IMR-90 (cell line): ENCODE measurements at regions not wholly inside any gene's neighbourhood (a gene's known extent, or its start where the extent isn't known, plus 50 kb on each side); places are given as distances from the start of the nearest gene placed in this dataset.

Experiments used
- ATAC-seq: fragments of 200-7000 bp; cut with Tn5 transposase; 2 replicates; pipeline ENCODE4 v1.9.1; 2020; ENCODE audit warnings: low read depth, mild to moderate bottlenecking, moderate library complexity
- BruUV-seq: library from RNA; stranded (reverse); fragments of 400-500 nt; replicated peaks from 2 replicates; lab custom pipeline; 2021; lab: Mats Ljungman, UMichigan
- CTCF ChIA-PET: fragments of 300-600 bp; formaldehyde crosslinking; extraction: SDS; loops from one replicate; lab custom pipeline; 2021; ENCODE audit warnings: antibody characterized with exemption; lab: Yijun Ruan, JAX
- POLR2A ChIA-PET: fragments of 300-600 bp; sonication (Branson Sonifier 250); formaldehyde crosslinking; loops from one replicate; lab custom pipeline; 2022; ENCODE audit warnings: antibody characterized with exemption; ENCODE audit not compliant: unreplicated experiment; lab: Charles Lee
- DNase-seq: peaks from one replicate; pipeline ENCODE4 v3.0.0; 2013
- H2AFZ ChIP-seq: replicated peaks from 2 replicates; pipeline ENCODE3; 2013; ENCODE audit warnings: low read length, mild to moderate bottlenecking; ENCODE audit not compliant: poor library complexity
- H2AK5ac ChIP-seq: 2 replicates; pipeline ENCODE4 v1.6.1; 2013; ENCODE audit warnings: low read depth, low read length, inconsistent platforms
- H2AK9ac ChIP-seq: replicated peaks from 2 replicates; pipeline ENCODE3; 2013; ENCODE audit warnings: mild to moderate bottlenecking, low read depth, low read length, moderate library complexity; ENCODE audit not compliant: poor library complexity
- H2BK120ac ChIP-seq: 2 replicates; pipeline ENCODE4 v1.6.1; 2013; ENCODE audit warnings: low read depth, low read length, inconsistent platforms
- H2BK15ac ChIP-seq: 3 replicates; pipeline ENCODE4 v1.6.1; 2013; ENCODE audit warnings: low read depth, low read length, inconsistent platforms
- H2BK20ac ChIP-seq: 2 replicates; pipeline ENCODE4 v1.6.1; 2013; ENCODE audit warnings: low read depth, mild to moderate bottlenecking, inconsistent platforms, low read length, moderate library complexity
- H2BK5ac ChIP-seq: 2 replicates; pipeline ENCODE4 v1.6.1; 2013; ENCODE audit warnings: mild to moderate bottlenecking, low read depth, low read length, inconsistent platforms; ENCODE audit not compliant: poor library complexity, severe bottlenecking
- H3K14ac ChIP-seq: replicated peaks from 2 replicates; pipeline ENCODE4 v1.6.1; 2013; ENCODE audit warnings: low read depth, low read length, inconsistent platforms
- H3K18ac ChIP-seq: 2 replicates; pipeline ENCODE4 v1.6.1; 2013; ENCODE audit warnings: low read depth, low read length, control low read depth
- H3K23ac ChIP-seq: 2 replicates; pipeline ENCODE4 v1.6.1; 2013; ENCODE audit warnings: low read depth, low read length, inconsistent platforms
- H3K27ac ChIP-seq: 2 replicates; pipeline ENCODE4 v1.5.1; 2013; ENCODE audit warnings: mild to moderate bottlenecking, control low read depth, low read length; ENCODE audit not compliant: insufficient read depth
- H3K27me3 ChIP-seq: 2 replicates; pipeline ENCODE4 v1.6.1; 2013; ENCODE audit warnings: low read length; ENCODE audit not compliant: control insufficient read depth, insufficient read depth
- H3K36me3 ChIP-seq: 2 replicates; pipeline ENCODE4 v1.6.1; 2013; ENCODE audit warnings: low read length, mixed read lengths; ENCODE audit not compliant: control insufficient read depth, insufficient read depth
- H3K4ac ChIP-seq: 2 replicates; pipeline ENCODE4 v1.6.1; 2013; ENCODE audit warnings: low read depth, low read length, inconsistent platforms
- H3K4me1 ChIP-seq: 2 replicates; pipeline ENCODE4 v1.6.1; 2013; ENCODE audit warnings: low read length, mixed read lengths; ENCODE audit not compliant: control insufficient read depth, insufficient read depth
- H3K4me2 ChIP-seq: 2 replicates; pipeline ENCODE4 v1.6.1; 2013; ENCODE audit warnings: low read depth, mild to moderate bottlenecking, control low read depth, low read length, moderate library complexity
- H3K4me3 ChIP-seq: 2 replicates; pipeline ENCODE4 v1.5.1; 2013; ENCODE audit warnings: low read depth, mild to moderate bottlenecking, control low read depth, low read length, moderate library complexity; ENCODE audit not compliant: insufficient read depth
- H3K56ac ChIP-seq: 2 replicates; pipeline ENCODE4 v1.6.1; 2013; ENCODE audit warnings: low read length, inconsistent platforms; ENCODE audit not compliant: insufficient read depth; ENCODE audit errors: extremely low read depth
- H3K79me1 ChIP-seq, 2 experiments: 2 replicates each; pipeline ENCODE4 v1.6.1; 2013; ENCODE audit warnings: low read length in 2 of 2, inconsistent platforms in 1 of 2, low read depth in 1 of 2
- H3K9ac ChIP-seq: 2 replicates; pipeline ENCODE4 v1.6.1; 2013; ENCODE audit warnings: low read depth, low read length, control low read depth
- H3K9me1 ChIP-seq: 2 replicates; pipeline ENCODE4 v1.6.1; 2013; ENCODE audit warnings: low read length, inconsistent platforms; ENCODE audit not compliant: insufficient read depth
- H3K9me3 ChIP-seq: 2 replicates; pipeline ENCODE4 v1.6.1; 2013; ENCODE audit warnings: low read length; ENCODE audit not compliant: control insufficient read depth, insufficient read depth
- H4K20me1 ChIP-seq: 2 replicates; pipeline ENCODE4 v1.6.1; 2013; ENCODE audit warnings: low read length, inconsistent platforms; ENCODE audit not compliant: insufficient read depth
- H4K5ac ChIP-seq: 2 replicates; pipeline ENCODE4 v1.6.1; 2013; ENCODE audit warnings: mild to moderate bottlenecking, low read depth, low read length, control low read depth
- H4K8ac ChIP-seq, 2 experiments: 2 replicates each; pipeline ENCODE4 v1.6.1; 2013; ENCODE audit warnings: low read depth in 2 of 2, low read length in 2 of 2, control low read depth in 1 of 2, inconsistent platforms in 1 of 2
- H4K91ac ChIP-seq: 2 replicates; pipeline ENCODE4 v1.6.1; 2013; ENCODE audit warnings: low read depth, low read length, inconsistent platforms; ENCODE audit not compliant: insufficient read depth
- CEBPB ChIP-seq: IDR thresholded peaks from 2 replicates; pipeline ENCODE4 v1.6.1; 2012; ENCODE audit warnings: low read depth, low read length, improper control_type of control experiment
- CHD1 ChIP-seq: IDR thresholded peaks from 2 replicates; pipeline ENCODE4 v1.6.1; 2012; ENCODE audit warnings: low read depth, low read length, improper control_type of control experiment
- MAZ ChIP-seq: IDR thresholded peaks from 2 replicates; pipeline ENCODE4 v1.6.1; 2012; ENCODE audit warnings: low read depth, mild to moderate bottlenecking, low read length, improper control_type of control experiment, moderate library complexity, borderline replicate concordance
- MXI1 ChIP-seq: IDR thresholded peaks from 2 replicates; pipeline ENCODE4 v1.6.1; 2012; ENCODE audit warnings: low read depth, mild to moderate bottlenecking, low read length, moderate library complexity, borderline replicate concordance
- NFE2L2 ChIP-seq: fragments of 150-350 bp; IDR thresholded peaks from 2 replicates; pipeline ENCODE4 v1.6.1; 2016; ENCODE audit warnings: low read depth, mild to moderate bottlenecking, low read length
- POLR2A ChIP-seq: IDR thresholded peaks from 2 replicates; pipeline ENCODE4 v1.6.1; 2012; ENCODE audit warnings: mild to moderate bottlenecking, low read depth, low read length
- RAD21 ChIP-seq: IDR thresholded peaks from 2 replicates; pipeline ENCODE4 v1.6.1; 2012; ENCODE audit warnings: low read length, improper control_type of control experiment
- WGBS, 2 experiments: methylation state at CpG; one replicate each; pipeline versions ENCODE4 v1.1.5 to v1.1.7; 2013; ENCODE audit warnings: missing lambda C conversion rate in 2 of 2; ENCODE audit not compliant: insufficient read length in 1 of 2; ENCODE audit errors: extremely low coverage in 2 of 2; 5-methylcytosine and 5-hydroxymethylcytosine counted together
- dilution Hi-C: fragments of 300-500 bp; cut with HindIII; formaldehyde crosslinking; loops from one replicate; pipeline ENCODE4 v1.14.3; 2018; ENCODE audit warnings: low sequenced_read_pairs; ENCODE audit not compliant: unreplicated experiment
- in situ Hi-C: fragments of 300-500 bp; cut with MboI; formaldehyde crosslinking; loops from 3 replicates; pipeline ENCODE4 v1.14.3; 2019; ENCODE audit warnings: low sequenced_read_pairs, inconsistent platforms, mixed read lengths
- intact Hi-C: fragments of 100-400 bp; cut with micrococcal nuclease; formaldehyde crosslinking; loops from 2 replicates; pipeline ENCODE4 v1.10.0; 2022
- TF ChIP-seq, protein P1 (sequence below): fragments of 150-350 bp; IDR thresholded peaks from 2 replicates; pipeline ENCODE4 v1.6.1; 2017; ENCODE audit warnings: mild to moderate bottlenecking, antibody characterized with exemption, low read length, low read depth

DNA sequence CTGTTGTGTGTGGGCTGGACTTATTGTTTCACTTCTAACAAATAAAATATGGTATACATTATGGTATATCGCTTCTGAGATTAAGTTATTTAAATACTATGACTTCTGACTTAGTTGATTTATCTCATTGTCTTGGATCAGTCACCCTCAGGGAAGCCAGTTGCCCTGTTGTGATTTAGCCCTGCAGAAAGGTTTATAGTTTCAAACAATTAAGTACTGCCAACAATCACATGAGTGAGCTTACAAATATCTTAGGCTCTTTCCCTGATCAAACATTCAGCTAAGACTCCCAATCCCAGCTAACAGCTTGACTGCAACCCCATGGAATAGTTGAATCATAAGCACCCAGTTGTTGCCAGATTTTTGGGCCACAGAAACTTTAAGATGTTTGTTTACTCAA, 85.4 kb downstream of the MAGEC1 start:
- Histone ChIP-seq H3K4me3 (no peak overlapping the region), H3K27me3 (no peaks in the 10 kb centered on the region), H3K9me1 (no peaks in the 10 kb centered on the region), H3K18ac (no peak overlapping the region), H3K4ac (no peak overlapping the region), H3K56ac (no peak overlapping the region), H3K14ac (no peak overlapping the region), H3K4me2 (no peak overlapping the region), H3K27ac (no peak overlapping the region), H3K36me3 (no peaks in the 10 kb centered on the region), H4K91ac (no peak overlapping the region), H2BK20ac (no peak overlapping the region), H3K9ac (no peak overlapping the region), H2AFZ (no peak overlapping the region), H3K23ac (no peak overlapping the region), H4K20me1 (no peaks in the 10 kb centered on the region), H2BK120ac (no peak overlapping the region), H3K79me1 (no peaks in the 10 kb centered on the region), H2AK5ac (no peak overlapping the region), H3K4me1 (no peaks in the 10 kb centered on the region), H2AK9ac (no peak overlapping the region), H2BK15ac (no peak overlapping the region), H3K9me3 (no peaks in the 10 kb centered on the region), H2BK5ac (no peak overlapping the region), H4K5ac (no peak overlapping the region), H4K8ac (no peak overlapping the region)
- TF ChIP-seq POLR2A (no peak), NFE2L2 (no peak), MAZ (no peak), MXI1 (no peak), CHD1 (no peak), RAD21 (no peak), CEBPB (no peak)
- TF ChIP-seq, protein P1, sequence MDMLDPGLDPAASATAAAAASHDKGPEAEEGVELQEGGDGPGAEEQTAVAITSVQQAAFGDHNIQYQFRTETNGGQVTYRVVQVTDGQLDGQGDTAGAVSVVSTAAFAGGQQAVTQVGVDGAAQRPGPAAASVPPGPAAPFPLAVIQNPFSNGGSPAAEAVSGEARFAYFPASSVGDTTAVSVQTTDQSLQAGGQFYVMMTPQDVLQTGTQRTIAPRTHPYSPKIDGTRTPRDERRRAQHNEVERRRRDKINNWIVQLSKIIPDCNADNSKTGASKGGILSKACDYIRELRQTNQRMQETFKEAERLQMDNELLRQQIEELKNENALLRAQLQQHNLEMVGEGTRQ = no peak
- intact Hi-C loops (no loop called here), in situ Hi-C loops (no loop called here), dilution Hi-C loops (no loop called here)
- no TSS peak for BruUV-seq
- no peak for DNase-seq
- ChIA-PET POLR2A (no interaction called here), CTCF (no interaction called here)
- WGBS, 2 experiments = no CpG with 5 or more reads among the region's 1 CpG
- no peak for ATAC-seq
